Kidney (tissue), 13 donors: ENCODE measurements at regions not wholly inside any gene's neighbourhood (a gene's known extent, or its start where the extent isn't known, plus 50 kb on each side); places are given as distances from the start of the nearest gene placed in this dataset.

Experiments
- DNase-seq, 5 donors: peaks; one replicate each; pipeline ENCODE4 v3.0.0-alpha.2; 2013 to 2020
- FAIRE-seq: peaks from 2 replicates; lab custom pipeline; 2012; peaks lifted over from hg19 to GRCh38; lab: Jason Lieb, UNC
- H3K27ac ChIP-seq, 2 donors: one replicate each; pipeline ENCODE4 v1.7.0; 2013; ENCODE audit warnings: low read depth in 2 of 2, low read length in 2 of 2, inconsistent platforms in 1 of 2
- H3K27me3 ChIP-seq: one replicate; pipeline ENCODE4 v1.7.1; 2013; ENCODE audit warnings: low read length, inconsistent platforms; ENCODE audit not compliant: control insufficient read depth, insufficient read depth
- H3K36me3 ChIP-seq, 3 donors: one replicate each; pipeline versions ENCODE4 v1.7.0 to v1.7.1; 2013; ENCODE audit warnings: low read length in 3 of 3, control low read depth in 1 of 3, inconsistent platforms in 1 of 3; ENCODE audit not compliant: insufficient read depth in 3 of 3, control insufficient read depth in 2 of 3
- H3K4me1 ChIP-seq, 3 donors: one replicate each; pipeline versions ENCODE4 v1.7.0 to v1.7.1; 2013; ENCODE audit warnings: low read length in 3 of 3, inconsistent platforms in 1 of 3, low read depth in 1 of 3; ENCODE audit not compliant: control insufficient read depth in 2 of 3, insufficient read depth in 2 of 3
- H3K4me3 ChIP-seq, 3 donors: one replicate each; pipeline versions ENCODE4 v1.7.0 to v1.8.1; 2013; ENCODE audit warnings: low read length in 3 of 3, control low read depth in 1 of 3, inconsistent platforms in 1 of 3
- H3K9ac ChIP-seq, 3 donors: one replicate each; pipeline versions ENCODE4 v1.7.0 to v1.7.1; 2013; ENCODE audit warnings: low read length in 3 of 3, control low read depth in 1 of 3, inconsistent platforms in 1 of 3
- H3K9me3 ChIP-seq, 3 donors: one replicate each; pipeline versions ENCODE4 v1.7.0 to v1.7.1; 2013; ENCODE audit warnings: low read length in 3 of 3, control low read depth in 1 of 3, inconsistent platforms in 1 of 3; ENCODE audit not compliant: control insufficient read depth in 2 of 3, insufficient read depth in 1 of 3
- CTCF ChIP-seq: IDR thresholded peaks from 3 replicates; pipeline ENCODE4 v1.5.1; 2012; ENCODE audit warnings: mild to moderate bottlenecking, moderate library complexity, borderline replicate concordance; ENCODE audit not compliant: insufficient read depth; ENCODE audit errors: extremely low read depth
- intact Hi-C: fragments of 100-400 bp; cut with DNase I; formaldehyde crosslinking; loops from one replicate; pipeline ENCODE4 v1.11.1; 2022
- donor health status: control.
- donor health status: control.
- donor health status: control.
- donor health status: control.
- donor health status: control.
- donor health status: DM: yes; HTN: yes; CAD: no.
- donor health status: Normal renal cell carcinoma (clear cell type).

DNA sequence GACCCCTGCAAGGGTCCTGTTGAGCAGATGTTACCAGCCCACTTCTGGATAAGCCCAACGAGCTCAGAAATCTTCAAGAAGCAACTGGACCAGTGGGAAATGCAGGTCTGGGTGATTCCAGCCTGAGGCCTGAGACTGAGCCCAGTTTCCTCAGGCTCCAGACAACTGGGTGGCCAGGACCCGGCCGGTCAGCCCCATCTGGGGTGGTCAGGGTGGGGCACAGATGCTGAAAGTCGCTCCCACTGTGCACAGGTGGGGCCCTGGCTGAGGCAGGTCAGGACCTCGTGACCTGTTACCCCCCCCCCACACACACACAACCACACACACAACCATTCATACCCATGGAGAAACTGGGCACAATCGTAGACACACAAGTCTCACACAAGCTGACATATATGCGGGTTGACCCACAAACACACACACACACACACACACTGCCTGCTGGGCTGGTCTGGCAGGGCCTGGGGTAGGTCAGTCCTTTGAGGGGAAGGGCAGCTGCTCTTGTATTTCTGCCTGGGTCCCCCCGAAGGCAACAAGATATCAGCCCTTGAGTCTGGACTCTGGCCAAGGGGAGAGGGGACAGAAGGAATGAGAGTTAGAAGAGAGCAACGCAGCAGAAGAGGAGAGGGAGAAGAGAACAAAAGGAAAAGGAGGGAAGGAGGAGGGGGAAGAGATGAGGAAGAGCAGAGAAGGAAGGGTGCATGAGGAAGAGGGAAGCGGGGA, 99.0 kb upstream of the CDH5 start:
- H3K27ac ChIP-seq, result no peak overlapping the region
- intact Hi-C loops, result no loop called here

GRCh38 chr16:66266436-66267291, 99.8 kb upstream of the CDH5 start:
- no peaks in the 10 kb centered on the region for H3K27me3 ChIP-seq
- no peak for TF ChIP-seq CTCF
- intact Hi-C loops, result no loop called here
- no peaks in the 10 kb centered on the region for H3K9me3 ChIP-seq
- H3K4me3 ChIP-seq, result no peak overlapping the region
- no peaks in the 10 kb centered on the region for H3K36me3 ChIP-seq
- DNase-seq, result peak in 4 of 5 donors; percentile 79 to 93 (median 81)
- peak overlapping the region in 1 of 2 donors; percentile 37 for H3K27ac ChIP-seq
- H3K9ac ChIP-seq, result no peak overlapping the region
- H3K4me1 ChIP-seq, result peaks cover 0 to 10% (median 2%) of the 10 kb centered on the region in 3 donors
- no peak for FAIRE-seq

More for the DNA sequence above, 99.0 kb upstream of the CDH5 start:
- TF ChIP-seq CTCF, result no peak
- no peaks in the 10 kb centered on the region for H3K27me3 ChIP-seq
- peak in 2 of 5 donors; percentile 48 to 64 for DNase-seq
- FAIRE-seq, result no peak
- H3K9me3 ChIP-seq, result no peaks in the 10 kb centered on the region
- no peak overlapping the region for H3K9ac ChIP-seq
- no peak overlapping the region for H3K4me3 ChIP-seq
- no peaks in the 10 kb centered on the region for H3K36me3 ChIP-seq
- H3K4me1 ChIP-seq, result peaks cover 0 to 10% (median 2%) of the 10 kb centered on the region in 3 donors

DNA sequence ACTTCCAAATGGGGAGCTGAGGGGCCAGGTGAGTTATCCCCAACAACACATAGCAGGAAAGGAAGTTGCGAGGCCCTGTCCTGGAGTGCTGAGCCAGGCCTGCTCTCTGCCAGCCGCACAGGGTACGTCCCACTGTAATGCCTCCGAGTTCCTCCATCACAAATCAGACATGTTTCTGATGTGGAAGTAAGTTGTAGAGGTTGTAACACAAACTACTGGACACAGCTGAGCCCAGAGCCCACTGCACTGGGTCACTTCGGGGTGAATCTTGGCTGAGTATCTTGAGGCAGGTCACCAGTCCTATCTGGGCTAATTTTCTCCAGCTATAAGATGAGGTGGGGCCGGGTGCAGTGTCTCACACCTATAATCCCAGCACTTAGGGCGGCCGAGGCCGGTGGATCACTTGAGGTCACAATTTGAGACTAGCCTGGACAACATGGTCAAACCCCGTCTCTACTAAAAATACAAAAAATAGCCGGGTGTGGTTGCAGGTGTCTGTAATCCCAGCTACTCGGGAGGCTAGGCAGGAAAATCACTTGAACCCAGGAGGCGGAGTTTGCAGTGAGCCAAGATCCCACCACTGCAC, 100.8 kb upstream of the CDH5 start:
- Histone ChIP-seq H3K4me3 (no peak overlapping the region), H3K4me1 (peaks cover 0 to 10% (median 2%) of the 10 kb centered on the region in 3 donors), H3K27me3 (no peaks in the 10 kb centered on the region), H3K36me3 (no peaks in the 10 kb centered on the region), H3K9ac (no peak overlapping the region), H3K27ac (no peak overlapping the region), H3K9me3 (no peaks in the 10 kb centered on the region)
- FAIRE-seq (no peak), DNase-seq (peak in 1 of 5 donors; percentile 24)
- no peak for TF ChIP-seq CTCF
- intact Hi-C loops, result no loop called here
